ENCODE measurements at regions not wholly inside any gene's neighbourhood (a gene's known extent, or its start where the extent isn't known, plus 50 kb on each side); places are given as distances from the start of the nearest gene placed in this dataset.

DNA sequence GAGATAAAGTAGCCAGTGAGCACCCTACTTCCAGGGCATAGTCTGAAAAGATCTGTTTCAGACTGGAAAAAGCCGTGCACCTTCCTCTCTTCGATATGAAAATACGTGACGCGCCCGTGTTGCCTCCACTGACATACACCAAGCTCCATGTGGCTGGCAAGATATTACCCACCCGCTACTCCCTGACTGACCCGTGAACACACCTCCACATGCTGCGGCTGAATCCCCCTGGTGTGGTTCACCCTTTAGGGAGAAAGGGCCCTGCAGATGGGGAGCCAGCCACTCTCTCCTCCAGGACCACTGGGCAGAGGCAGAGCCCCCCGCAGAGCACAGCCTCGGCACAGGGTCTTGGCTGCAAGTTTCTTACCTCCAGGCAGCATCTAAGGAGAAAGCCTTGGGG, 245.0 kb downstream of the BRD1 start:
- no peak for DNase-seq

DNA sequence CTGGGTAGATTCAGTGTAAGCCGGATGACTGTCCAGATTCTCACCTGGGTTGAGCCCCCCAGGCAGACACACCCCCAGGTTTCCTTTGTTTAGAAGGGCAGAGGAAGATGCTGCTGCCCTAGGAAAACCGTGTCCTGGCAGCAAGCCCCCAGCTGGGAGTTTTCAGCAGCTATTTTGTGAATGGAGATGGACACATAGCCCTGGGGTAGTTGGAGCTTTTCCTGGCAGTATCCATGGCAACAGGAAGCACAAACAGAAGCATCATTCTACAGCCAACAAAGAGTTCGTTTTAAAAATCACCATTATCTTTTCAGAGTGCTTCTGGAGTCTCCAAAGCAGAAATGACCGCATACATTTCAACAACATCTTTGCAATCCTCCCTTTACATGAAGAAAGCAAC, 245.5 kb downstream of the BRD1 start:
- no peak for DNase-seq

DNA sequence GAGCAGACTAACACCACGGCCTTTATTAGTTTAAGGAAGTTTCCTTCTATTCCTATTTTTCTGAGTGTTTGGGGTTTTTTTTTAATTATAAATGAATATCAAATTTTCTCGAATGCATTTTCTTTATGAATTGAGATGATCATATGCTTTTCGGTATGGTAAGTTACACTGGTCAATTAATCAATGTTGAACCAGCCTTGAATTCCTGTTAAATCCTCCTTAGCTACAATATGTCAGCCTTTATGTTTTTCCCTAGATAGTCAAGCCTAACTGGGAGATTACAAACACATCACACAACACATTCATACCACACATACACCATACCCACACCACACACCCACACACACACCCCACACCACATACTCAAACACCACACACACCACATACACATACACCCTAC, 247.6 kb downstream of the BRD1 start:
- no peak for DNase-seq

DNA sequence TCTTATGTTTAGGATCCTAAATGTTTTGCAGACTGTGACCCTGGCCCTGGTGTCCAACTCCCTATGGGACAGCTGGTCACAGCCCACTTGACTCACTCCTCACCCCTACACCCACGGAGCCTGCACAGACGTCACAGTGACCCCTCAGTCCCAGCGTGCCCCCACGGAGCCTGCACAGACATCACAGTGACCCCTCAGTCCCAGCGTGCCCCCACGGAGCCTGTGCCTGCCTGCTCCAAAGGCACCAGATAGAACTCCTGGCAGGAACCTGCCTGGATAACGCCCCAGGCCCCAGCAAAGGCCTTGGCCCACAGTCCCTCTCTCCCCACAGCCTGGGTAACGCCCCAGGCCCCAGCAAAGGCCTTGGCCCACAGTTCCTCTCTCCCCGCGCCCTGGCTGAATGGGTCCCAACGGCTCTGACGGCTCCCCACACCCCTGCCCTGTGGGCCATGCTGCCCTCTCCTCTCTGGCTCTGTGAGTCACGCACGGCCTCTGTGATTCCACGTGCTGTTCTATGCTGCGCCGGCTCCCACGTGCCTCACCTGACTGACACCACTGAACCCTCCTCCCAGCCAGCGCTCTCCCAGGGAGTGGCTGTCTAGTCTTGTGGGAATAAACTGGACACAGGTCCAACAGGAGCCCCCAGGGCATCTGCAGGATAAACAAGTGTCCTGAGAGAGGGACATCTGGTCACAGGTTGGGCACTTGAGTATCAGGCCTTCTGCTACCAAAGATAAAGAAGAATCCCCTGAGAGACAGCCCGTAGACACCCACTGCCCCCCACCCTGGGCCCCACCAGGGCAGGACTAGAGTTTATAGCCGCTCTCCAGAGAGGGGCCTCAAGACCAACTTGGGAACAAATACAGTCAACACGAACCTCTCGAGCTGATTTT, 250.3 kb downstream of the BRD1 start:
- DNase-seq = peak in 1 of 5 donors; percentile 6

DNA sequence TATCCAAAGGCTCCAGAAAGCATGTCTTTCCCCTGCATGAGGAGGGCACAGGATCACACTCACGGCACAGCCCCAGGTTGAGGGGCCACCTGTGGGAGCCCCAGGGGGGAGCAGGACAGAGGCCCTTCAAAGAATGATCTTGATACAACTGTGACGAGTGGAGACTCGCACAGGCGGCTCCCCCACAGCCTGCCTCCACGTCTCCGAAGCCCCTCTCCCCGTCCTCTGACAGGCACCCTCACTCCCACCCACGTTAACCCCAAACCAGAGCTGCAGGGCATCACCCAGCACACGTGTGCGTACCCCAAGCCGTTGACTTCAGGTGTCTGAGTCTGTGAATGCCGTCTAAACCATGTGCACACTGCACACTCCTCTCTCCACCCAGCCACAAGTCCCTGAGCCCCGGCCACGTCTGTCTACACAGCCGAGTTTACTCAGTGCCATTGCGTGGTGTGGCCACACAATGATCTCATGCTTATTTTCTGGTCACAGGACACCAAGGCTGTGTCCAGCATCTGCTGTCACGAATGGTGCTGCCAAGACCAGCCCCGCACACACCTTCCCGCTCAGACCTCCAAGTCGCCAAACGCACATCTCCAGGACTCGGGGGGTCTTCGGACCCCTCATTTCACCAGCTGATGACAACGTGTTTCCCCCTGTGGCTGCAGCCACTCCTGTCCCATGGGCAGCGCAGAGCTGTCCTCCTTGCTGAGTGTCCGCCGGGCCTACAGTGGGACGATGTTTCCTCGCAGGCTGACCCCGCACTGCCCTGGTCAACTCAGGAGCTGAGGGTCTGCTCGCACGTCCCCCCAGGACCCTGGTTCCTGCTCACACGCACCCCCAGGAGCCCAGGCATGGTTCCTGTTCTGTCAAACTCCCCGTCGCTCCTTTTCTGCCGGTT, 251.2 kb downstream of the BRD1 start:
- DNase-seq = no peak

DNA sequence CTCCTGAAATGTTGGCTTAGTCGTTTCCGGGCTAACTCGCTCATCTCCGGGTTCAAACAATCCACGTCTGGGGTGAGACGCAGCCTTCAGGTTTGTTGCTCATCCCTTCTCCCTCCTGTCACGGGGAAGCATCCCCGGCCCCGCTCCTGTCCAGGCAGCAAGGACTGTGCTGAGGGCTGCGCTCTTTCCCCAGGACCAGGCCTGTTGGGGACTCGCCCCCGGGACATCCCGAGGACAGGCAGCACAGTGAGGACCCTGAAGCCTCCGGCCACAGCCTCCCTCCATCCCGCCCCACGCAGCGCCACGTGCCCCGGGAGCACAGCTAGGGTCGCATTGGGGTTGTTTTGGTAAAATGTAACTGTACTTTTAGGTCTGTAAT, 252.0 kb downstream of the BRD1 start:
- DNase-seq = no peak

DNA sequence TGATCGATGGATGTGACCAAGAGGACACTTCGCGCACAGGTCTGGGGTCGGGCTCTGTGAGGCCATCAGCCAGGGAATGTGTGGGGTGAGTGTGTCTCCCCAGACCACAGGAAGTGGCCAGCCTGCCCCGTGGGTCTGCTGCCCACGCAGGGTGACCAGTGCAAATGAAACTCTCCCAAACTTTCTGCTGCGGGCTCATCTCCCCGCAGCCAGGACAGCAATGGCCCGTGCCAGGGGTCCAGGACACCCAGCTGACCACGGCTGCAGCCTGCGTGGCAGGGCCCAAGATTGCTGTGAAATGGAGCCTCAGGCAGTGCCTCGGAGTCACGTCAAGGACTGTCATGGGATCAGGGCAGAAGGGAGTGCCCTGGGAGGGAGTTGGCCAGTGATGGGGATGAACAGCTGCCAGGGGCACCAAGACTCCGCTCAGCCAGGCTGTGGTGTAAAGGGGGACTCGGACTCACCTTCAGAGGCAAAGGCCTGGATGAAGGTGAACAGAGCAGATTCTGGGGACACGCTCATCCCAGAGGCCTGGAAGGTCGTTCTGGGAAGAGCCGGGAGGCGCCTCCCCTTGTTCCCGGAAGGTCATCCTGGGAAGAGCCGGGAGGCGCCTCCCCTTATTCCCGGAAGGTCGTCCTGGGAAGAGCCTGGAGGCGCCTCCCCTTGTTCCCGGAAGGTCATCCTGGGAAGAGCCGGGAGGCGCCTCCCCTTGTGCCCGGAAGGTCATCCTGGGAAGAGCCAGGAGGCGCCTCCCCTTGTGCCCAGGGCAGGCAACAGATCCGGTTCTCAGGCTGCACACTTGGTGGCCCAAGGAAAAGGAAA, 252.6 kb downstream of the BRD1 start:
- no peak for DNase-seq

DNA sequence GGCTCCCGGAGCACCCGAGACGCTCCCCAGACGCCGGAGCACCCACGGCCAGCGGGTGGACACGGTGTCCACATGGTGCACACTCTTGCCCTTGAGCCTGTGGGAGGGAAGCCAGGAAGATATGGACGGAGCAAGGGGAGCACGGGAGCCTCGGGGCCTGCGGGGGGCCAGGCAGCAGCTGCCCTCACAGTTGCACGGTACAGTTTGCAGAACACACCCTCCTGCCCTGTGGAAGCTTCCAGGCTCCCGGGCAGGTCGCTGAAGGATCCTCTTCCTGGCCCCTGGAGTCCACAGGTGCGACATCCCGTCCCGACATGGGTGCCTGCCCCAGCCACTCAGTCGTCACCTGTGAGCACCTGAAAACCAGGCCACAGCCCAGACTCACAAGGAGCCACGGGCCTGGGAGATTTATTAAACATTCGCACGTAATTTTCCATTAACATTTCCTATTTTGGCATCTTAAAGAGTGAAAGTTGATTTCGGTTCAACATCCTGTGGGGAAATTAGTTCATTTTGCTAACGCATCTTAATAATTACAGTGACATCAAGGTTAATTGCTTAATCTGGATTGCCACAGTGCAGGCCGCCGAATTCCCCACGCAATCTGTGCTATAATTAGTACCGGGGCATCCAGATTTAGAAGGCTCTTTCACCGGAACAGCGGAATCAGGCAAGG, 253.3 kb downstream of the BRD1 start:
- DNase-seq = no peak

DNA sequence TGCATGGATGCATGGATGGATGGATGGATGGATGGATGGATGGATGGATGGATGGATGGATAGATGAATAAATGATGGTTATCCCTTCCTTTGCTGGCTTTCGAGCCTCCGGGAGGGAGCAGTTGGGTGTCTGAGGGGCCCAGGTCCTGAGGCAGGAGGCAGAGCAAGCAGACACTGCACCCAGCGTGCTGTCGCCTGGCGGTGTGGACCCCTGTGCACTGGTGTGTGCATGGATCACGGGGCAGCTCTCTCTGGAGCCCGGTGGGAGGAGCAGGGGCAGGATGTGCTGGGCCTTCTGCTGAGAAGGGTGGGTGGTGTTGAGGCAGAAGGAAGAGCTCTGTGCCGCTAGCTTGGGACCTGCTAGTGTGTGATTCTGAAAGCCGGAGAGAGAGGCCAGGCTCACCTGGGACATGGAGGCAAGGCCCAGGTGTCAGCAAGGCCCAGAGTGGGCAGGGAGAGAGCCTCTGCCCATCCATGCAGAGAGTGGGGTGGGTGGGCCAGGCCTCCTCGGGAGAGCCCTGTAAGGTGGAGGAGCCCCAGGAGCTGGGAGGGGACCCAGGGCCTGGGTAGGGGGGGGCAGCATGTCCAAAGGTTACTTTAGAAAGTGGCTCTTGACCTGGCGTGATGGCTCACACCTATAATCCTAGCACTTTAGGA, 254.4 kb downstream of the BRD1 start:
- no peak for DNase-seq

DNA sequence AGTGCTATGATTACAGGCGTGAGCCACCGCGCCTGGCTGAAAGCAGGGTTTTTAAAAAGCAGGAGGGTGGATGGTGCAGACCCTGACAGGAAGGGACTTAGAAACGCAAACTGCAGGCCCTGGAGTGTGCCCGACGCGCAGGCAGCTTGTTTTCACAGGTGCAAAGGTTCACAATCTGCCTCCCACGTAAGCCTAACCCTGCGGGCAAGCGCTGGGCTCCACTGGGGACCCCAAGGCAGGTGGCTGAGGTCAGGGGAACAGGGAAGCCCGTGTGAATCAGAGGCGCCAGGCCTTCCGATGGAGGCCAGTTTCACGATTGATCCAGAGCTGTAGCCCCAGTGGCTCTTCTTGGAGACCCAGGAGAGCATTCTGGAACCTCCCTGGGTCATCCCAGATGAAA, 256.3 kb downstream of the BRD1 start:
- no peak for DNase-seq

DNA sequence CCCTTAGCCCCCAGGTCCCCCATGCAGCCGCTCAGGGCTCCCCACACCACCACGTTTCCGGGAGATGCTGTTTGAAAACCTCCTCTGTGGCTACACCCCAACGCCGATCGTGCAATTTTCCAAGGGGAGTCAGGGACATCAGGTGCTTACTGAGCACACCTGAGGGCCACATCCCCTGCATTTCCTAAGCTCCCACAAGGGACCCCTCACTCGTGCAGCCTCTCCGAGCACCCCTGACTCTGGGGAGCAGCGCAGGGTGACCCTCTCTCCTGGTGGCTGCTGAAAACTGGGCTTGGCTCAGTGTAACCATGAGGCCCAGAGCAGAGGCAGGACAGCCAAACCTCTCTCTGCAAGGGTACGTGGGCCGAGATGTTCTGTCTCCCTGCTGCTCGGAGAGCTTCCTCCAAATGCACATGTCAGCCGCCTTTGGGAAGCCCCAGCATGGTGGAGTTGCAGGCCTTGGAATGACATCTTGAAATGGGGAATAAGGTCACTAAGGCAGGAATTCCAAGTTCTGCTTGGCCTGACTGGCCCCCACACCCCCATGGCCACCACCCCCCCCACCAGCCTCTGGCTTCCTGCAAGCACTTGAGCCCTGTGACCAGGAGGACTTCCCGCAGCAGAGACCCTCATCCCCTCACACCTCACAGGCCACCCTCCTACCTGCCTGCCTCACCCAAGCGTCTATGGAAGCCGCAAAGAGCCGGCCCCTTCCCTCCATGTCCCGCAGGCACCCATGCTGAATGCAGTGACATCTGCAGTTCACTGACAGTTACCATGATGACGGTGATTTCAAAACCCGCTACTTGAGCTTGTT, 257.4 kb downstream of the BRD1 start:
- DNase-seq = no peak

DNA sequence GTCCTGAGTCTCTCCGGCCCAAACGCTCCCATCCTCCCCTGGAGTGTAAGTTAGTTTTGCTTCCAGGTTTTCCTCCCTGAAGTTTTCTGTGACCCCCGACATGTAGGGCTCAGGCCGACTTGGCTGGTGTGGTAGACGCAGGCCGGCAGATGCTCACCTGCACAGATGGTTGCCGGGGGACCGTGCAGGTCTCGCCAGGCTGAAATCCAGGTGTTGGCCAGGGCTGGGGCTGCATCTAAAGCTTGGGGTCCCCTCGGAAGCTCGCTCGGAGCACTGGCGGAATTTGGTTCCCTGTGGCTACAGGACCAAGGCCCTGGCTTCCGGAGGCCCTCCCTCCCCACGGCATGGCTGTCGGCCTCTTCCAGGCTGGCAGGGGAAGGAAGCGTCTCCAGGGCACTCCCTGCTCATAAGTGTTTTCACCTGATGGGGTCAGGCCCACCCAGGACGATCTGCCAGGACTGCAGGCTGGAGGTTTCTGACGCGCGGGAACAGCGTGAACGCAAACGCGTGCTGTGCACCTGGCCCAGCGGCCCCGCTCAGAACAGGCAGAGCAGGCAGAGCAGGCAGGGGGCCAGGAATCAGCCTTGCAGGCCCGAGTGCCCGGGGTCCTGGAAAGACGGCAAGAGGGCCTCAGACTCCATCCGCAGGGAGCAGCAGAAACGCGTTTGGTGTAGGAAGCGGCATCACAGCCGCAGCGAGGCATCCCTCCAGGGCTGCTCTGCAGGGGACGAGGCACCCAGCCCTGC, 258.2 kb downstream of the BRD1 start:
- DNase-seq = no peak

DNA sequence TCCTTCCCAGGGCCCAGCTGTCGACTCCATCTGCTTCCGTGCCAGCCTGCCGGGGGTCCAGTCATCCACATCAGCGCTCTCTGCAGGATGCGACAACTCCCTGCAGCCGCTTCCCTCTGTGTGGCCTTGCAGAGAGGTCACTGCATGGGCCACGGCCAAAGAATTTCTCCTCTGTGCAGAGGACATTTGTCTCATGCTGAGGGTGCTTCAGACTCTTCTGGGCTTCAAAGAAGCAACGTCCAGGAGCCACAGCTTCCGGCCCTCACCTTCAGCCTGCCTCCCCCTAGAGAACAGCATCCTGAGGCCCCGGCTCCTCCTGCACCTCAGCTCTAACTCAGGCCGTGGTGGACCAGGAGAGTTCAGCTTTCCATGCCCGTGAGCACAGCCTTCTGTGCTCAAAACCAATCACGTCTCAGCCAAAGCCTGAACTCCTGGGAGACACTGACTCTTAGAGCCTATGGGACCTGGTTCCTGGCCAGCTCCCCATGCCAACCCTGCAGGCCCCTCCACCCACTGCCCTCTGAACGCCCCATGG, 258.9 kb downstream of the BRD1 start:
- DNase-seq = no peak

DNA sequence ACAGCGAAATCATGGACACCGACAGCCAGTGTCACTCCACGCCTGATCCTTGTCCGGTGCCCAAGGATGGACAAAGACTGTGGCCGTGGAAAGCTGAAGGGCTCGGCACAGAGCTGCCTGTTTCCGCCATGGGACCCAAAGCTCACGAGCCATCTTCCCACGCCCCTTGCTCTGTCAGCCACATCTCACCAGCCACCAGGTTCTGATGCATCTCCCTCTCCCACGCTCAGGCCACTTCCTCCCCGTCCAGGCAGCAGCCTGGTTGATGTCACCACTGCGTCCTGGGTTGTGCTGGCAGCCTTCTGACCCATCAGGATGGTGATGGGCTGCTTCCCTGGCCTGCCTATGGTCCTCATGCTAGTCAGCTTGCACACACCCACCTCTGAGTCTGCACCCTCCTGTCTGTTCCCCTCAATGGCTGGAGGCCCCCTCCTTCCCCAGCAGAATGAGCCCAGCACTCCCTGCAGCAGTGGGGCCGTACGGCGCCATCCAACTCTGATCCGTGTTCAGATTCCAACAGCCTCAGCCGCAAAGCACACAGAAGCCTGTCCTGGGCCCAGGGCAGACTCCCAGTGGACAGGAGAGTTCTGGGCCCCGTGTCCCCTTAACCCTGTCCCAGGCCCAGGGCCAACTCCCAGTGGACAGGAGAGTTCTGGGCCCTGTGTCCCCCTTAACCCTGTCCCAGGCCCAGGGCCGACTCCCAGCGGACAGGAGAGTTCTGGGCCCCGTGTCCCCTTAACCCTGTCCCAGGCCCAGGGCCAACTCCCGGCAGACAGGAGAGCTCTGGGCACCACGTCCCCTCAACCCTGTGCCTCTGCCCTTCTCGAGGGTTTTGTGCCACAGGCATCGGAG, 259.5 kb downstream of the BRD1 start:
- DNase-seq = no peak

DNA sequence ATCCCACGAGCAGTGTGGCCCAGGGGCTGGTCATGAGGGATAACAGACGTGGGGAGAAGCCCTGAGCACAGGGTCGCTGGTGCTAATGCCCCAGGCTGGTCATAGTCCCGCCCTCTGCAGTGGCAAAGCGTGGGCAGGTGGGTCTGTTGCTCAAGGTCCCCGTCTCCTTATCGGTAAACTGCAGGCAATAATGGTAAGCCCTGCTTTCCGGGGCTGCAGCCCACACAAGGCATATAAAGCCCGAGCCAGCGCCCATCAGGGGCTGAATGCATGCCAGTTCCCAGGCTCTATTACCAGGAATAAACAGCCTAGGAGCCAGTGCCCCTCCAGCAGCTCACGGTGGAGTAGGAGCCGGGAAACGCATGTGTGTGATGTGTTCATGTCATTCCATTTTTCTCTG, 261.0 kb downstream of the BRD1 start:
- DNase-seq = no peak

DNA sequence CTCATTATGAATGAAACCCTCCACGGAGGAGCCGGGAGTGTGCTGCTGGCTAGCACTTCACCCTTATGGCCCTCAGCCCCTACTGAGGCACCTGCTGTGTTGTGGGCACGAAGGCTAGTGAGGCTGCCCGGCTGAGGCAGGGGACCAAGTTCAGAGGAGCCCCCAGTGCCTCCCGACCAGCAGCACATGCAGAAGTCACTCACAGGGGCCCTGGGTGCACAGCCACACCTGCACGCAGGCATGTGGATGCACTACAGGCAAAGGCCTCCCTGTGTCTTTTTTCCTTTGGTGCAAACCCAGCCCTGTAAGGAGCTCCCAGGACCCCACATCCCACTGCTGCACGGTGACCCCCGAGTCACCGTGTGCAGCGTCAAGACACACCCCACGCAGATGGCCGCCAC, 261.5 kb downstream of the BRD1 start:
- no peak for DNase-seq

DNA sequence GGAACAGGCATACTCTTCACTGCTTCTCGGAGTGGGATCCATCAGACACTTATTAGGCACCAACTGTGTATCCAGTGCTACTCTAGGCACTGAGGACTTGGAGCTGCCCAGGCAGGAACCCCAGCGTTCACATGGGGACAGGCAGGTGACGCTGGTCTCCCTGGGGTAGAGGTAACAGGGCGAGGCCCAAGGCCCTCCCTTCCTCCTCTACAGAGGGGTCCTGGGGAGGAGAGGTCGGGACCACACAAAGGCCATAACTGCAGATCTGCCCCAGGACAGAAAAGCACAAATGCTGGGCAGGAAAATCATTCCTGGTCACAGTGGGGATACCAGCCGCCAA, 262.2 kb downstream of the BRD1 start:
- DNase-seq = no peak

DNA sequence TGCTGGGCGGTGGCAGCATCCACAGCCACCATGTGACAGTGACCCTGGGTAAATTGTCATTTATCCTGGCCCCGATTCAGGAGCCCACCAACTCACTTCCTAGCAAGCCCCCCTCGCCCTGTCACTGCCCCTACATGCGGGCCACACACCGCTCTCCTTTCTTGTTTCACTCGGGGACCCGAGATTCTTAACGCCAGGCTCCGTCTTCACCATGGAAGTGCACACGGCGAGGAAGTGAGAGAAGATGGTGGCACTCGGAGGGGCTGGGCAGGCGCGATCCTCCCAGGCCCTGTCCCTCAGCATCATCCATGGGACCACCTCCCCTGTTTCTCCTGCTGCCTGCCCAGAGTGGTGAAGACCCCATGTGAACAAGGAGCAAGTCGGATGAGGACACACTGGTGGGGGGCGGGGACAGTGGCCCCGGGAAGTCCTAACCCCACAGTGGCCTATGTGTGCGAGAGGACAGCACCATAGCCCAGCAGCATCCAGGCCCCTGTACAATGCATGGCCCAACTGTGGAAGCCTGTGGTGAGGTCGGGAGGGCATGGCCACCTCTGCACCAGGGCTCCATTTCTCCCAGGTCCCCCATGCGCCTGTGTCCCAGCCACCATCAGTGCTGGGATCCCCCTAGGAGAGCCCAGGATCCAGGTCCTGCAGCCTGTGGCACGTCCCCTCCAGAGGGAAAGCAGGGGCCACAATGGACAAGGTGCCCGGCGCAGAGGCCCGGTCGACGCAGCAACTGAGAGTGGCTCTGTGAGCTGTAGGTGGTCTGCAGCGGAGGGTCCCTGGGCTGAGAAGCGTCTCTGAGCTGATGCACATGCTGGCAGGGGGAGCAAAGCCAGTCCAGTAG, 262.8 kb downstream of the BRD1 start:
- DNase-seq = no peak
